GM20000 (cell line): ENCODE measurements at regions not wholly inside any gene's neighbourhood (a gene's known extent, or its start where the extent isn't known, plus 50 kb on each side); places are given as distances from the start of the nearest gene placed in this dataset.

Experiments used
- DNase-seq: peaks from one replicate; pipeline ENCODE4 v3.0.0; 2012; ENCODE audit warnings: low spot score
- TF ChIP-seq, protein P1 (sequence below): IDR thresholded peaks from 2 replicates; pipeline ENCODE4 v1.5.1; 2012; ENCODE audit warnings: mild to moderate bottlenecking, control low read depth; ENCODE audit errors: extremely low read depth, missing control alignments

DNA sequence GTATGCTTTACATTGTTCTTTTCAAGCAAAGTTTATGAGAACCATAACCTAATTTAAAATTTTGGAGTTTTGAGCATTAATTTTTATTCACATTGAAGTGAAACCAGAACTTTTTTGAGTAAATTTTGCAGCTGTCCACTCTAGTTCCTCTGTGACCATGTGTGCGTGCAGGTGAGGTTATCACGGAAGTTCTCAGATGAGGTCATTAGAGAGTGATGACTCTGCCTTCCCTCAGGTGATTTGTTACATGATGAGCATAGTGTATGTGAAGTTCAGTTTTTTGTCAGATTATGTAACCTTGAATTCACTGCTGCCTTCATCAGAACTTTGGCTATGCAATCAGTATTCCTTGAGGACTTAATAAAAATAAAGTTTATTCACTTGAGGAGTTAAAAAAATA lies 828.2 kb downstream of the ADGRL2 start:
- DNase-seq: no peak
- TF ChIP-seq, protein P1, sequence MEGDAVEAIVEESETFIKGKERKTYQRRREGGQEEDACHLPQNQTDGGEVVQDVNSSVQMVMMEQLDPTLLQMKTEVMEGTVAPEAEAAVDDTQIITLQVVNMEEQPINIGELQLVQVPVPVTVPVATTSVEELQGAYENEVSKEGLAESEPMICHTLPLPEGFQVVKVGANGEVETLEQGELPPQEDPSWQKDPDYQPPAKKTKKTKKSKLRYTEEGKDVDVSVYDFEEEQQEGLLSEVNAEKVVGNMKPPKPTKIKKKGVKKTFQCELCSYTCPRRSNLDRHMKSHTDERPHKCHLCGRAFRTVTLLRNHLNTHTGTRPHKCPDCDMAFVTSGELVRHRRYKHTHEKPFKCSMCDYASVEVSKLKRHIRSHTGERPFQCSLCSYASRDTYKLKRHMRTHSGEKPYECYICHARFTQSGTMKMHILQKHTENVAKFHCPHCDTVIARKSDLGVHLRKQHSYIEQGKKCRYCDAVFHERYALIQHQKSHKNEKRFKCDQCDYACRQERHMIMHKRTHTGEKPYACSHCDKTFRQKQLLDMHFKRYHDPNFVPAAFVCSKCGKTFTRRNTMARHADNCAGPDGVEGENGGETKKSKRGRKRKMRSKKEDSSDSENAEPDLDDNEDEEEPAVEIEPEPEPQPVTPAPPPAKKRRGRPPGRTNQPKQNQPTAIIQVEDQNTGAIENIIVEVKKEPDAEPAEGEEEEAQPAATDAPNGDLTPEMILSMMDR: no peak

DNA sequence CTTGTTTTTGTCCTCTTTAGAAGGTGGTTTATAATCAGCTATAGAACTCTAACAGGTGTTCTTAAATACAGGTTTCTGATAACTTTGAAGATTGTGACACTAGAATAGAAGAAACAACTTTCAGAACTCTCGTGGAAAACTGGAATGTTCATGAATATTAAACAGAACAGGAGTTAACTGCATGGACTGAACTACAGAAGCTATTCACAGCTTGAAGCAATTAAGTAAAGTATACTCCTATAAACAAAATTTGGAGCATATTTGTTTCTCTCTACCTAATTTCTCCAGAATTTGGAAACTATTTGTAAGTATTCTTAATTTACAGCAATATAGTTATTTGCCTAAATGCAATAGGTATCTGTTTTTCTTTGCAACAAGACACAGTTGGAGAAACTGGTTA lies 824.8 kb downstream of the ADGRL2 start:
- TF ChIP-seq, protein P1: no peak
- no peak for DNase-seq

DNA sequence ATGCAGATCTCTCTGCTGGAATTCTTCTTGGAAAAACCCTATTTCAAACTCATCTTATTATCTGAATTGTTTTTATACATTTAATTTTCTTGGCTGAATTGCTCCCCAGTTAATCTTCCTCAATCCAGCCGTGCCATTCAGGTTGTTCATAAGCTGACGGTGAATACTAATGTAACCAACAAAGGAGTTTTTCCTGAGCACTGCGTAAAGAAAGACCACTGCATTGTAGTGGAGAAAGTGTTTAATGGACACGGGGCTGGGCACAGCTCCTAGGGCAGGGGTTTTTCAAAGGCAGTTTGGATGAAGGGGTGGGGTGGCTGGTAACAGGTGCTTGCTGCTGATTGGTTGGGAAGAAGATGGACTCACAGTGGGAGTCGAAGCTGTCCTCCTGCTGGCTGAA lies 820.3 kb downstream of the ADGRL2 start:
- DNase-seq: no peak
- TF ChIP-seq, protein P1: no peak

DNA sequence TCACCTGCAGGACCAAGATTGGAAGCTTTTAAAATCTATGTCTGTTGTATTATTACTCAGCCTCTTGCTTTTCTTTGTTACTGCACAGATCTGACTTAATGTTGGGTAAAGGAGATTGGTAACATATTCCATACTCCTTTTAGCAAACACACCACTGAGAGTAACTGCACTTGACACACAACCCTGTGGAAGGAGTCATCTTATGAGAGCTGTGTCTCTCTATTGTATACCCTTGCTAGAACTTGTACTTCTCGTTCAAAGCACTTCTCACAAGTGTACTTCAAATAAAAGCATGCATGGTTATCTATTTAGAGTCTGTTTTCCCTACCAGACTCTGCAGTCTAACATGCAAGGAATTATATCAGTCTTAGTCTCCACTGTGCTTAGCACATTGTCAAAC lies 813.4 kb downstream of the ADGRL2 start:
- TF ChIP-seq, protein P1: no peak
- no peak for DNase-seq

DNA sequence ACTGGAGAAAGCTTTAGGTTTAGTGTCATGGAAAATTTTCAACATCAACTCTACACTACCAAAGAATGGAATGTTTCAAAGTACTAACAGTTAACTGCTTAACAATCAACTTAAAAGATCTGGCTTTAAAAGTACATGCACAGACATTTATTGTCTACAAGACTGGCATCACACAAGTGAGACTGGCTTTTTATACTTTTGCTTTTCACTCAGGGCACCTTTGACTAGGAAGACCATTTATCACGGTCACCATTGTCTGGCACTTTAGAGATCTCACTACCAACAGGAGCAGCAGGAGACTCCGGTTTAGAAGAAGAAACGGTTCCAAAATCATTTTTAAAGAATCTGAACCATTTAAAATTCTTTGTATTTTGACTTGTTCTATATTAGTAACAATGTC lies 812.3 kb downstream of the ADGRL2 start:
- TF ChIP-seq, protein P1: no peak

DNA sequence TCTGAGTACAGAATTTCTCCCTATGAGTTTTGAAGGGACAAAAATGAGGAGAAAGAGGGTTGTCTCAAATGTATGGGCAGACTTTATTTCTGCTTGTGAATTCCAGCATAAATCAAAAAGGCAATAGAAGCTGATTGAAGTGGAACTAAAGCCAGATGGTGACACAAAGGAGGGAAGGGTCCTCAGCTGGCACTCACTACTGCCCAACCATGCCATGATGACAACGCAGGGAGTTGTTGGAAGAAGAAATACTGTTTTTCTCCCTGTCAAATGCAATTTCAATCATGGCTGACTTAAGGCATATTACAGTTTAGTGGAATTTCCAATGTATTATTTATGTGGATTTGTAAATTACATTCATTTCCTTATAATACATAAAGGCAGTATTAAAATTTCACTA lies 805.8 kb downstream of the ADGRL2 start:
- DNase-seq: no peak
- TF ChIP-seq, protein P1: no peak

More for the DNA sequence above, 812.3 kb downstream of the ADGRL2 start:
- DNase-seq: no peak

DNA sequence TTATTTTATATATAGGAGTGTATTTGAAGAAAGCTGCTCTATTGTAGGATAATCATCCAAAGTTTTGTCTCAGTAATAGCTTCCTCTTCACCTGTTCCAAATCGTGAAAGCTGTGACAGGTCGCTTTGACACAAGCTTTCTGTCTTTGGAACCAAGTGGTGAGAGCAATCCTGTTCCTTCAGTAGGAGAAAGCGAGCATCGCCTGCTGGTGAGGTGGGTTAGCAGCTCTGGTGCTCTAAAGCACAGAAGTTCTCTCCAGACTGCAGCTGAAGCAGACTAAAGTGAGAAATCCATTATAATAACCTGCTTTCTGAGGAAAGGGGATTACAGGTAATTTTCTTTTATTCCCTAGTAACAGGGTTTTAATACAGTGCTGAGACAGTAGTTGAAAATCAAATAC lies 803.8 kb downstream of the ADGRL2 start:
- DNase-seq: no peak

More for the DNA sequence above, 803.8 kb downstream of the ADGRL2 start:
- TF ChIP-seq, protein P1: no peak
